ENCODE measurements at regions not wholly inside any gene's neighbourhood (a gene's known extent, or its start where the extent isn't known, plus 50 kb on each side); places are given as distances from the start of the nearest gene placed in this dataset.
"Not testable (repeated sequence)": the region's sequence is repeated elsewhere in the genome, so short reads cannot be mapped to it uniquely, and the experiment has no call there.

DNA sequence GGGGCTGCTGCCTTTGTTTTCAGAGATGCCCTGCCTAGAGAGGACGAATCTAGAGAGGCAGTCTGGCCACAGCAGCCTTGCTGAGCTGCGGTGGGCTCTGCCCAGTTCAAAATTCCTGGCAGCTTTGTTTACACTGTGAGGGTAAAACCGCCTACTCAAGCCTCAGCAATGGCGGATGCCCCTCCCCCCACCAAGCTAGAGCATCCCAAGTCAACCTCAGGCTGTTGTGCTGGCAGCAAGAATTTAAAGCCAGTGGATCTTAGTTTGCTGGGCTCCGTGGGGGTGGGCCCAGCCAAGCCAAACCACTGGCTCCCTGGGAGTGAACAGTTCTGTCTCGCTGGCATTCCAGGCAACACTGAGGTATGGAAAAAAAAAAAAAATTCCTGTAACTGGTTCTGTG is 970.9 kb downstream of the TBC1D32 start:
- no peak overlapping the region for H3K27ac ChIP-seq (replicated peaks)
- H3K27me3 ChIP-seq (ENCODE audit: insufficient read depth, poor library complexity, severe bottlenecking) = no peaks in the 10 kb centered on the region
- no peak overlapping the region for H3K4me3 ChIP-seq (replicated peaks; ENCODE audit: insufficient read depth, low read length)
- no peak for DNase-seq (ENCODE audit: low read depth in 1 of 2, low spot score in 1 of 2)
- no peak for TF ChIP-seq POLR2AphosphoS5 (IDR thresholded peaks at IDR 0.05; ENCODE audit: low read depth)
- no peak for TF ChIP-seq GABPA (IDR thresholded peaks at IDR 0.05; ENCODE audit: low read depth)
- no peak for TF ChIP-seq SPI1 (IDR thresholded peaks at IDR 0.05; ENCODE audit: borderline replicate concordance, low read depth)
- TF ChIP-seq, protein P1, sequence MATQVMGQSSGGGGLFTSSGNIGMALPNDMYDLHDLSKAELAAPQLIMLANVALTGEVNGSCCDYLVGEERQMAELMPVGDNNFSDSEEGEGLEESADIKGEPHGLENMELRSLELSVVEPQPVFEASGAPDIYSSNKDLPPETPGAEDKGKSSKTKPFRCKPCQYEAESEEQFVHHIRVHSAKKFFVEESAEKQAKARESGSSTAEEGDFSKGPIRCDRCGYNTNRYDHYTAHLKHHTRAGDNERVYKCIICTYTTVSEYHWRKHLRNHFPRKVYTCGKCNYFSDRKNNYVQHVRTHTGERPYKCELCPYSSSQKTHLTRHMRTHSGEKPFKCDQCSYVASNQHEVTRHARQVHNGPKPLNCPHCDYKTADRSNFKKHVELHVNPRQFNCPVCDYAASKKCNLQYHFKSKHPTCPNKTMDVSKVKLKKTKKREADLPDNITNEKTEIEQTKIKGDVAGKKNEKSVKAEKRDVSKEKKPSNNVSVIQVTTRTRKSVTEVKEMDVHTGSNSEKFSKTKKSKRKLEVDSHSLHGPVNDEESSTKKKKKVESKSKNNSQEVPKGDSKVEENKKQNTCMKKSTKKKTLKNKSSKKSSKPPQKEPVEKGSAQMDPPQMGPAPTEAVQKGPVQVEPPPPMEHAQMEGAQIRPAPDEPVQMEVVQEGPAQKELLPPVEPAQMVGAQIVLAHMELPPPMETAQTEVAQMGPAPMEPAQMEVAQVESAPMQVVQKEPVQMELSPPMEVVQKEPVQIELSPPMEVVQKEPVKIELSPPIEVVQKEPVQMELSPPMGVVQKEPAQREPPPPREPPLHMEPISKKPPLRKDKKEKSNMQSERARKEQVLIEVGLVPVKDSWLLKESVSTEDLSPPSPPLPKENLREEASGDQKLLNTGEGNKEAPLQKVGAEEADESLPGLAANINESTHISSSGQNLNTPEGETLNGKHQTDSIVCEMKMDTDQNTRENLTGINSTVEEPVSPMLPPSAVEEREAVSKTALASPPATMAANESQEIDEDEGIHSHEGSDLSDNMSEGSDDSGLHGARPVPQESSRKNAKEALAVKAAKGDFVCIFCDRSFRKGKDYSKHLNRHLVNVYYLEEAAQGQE (IDR thresholded peaks at IDR 0.05; ENCODE audit: insufficient replicate concordance, low read depth) = no peak
- TF ChIP-seq, protein P2, sequence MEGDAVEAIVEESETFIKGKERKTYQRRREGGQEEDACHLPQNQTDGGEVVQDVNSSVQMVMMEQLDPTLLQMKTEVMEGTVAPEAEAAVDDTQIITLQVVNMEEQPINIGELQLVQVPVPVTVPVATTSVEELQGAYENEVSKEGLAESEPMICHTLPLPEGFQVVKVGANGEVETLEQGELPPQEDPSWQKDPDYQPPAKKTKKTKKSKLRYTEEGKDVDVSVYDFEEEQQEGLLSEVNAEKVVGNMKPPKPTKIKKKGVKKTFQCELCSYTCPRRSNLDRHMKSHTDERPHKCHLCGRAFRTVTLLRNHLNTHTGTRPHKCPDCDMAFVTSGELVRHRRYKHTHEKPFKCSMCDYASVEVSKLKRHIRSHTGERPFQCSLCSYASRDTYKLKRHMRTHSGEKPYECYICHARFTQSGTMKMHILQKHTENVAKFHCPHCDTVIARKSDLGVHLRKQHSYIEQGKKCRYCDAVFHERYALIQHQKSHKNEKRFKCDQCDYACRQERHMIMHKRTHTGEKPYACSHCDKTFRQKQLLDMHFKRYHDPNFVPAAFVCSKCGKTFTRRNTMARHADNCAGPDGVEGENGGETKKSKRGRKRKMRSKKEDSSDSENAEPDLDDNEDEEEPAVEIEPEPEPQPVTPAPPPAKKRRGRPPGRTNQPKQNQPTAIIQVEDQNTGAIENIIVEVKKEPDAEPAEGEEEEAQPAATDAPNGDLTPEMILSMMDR (IDR thresholded peaks at IDR 0.05; ENCODE audit: insufficient read depth, low read length) = no peak

DNA sequence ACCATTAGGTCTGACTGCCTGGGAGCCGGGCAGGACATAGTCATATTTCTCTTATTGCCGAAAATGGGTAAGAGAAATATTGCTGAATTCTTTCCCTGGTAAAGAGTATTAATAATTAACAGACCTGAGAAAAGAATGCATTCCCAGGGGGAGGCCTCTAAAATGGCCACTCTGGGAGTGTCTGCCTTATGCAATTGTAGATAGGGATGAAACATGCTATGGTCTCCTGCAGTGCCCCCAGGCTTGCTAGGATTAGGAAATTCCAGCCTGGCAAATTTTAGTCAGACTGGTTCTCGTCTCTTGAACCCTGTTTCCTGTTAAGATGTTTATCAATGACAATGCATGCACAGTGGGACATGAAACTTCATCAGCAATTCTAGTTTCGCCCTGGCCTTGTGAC is 975.7 kb downstream of the TBC1D32 start:
- H3K27me3 ChIP-seq (ENCODE audit: insufficient read depth, poor library complexity, severe bottlenecking); DNase-seq (ENCODE audit: low read depth in 1 of 2, low spot score in 1 of 2); H3K27ac ChIP-seq (replicated peaks); H3K4me3 ChIP-seq (replicated peaks; ENCODE audit: insufficient read depth, low read length): not testable (repeated sequence)

DNA sequence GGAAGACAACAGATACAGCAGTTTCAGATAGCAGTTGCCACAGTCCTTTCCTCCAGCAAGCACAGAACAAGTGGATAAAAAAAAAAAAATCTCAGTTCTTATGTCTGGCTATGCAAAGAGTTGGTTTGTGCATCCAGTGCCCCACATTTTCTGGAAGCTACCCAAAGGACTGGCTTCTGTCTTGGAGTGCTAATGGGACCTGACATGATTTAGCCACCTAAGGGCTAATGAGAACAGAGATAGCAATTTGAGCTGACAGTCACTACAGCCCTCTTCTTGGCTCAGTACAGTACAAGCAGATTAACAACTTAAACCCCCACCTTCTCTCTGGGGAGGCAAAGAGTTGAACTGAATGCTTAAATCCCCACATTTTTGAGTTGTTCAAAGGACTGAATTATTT is 976.8 kb downstream of the TBC1D32 start:
- H3K4me3 ChIP-seq (replicated peaks; ENCODE audit: insufficient read depth, low read length) = no peak overlapping the region
- H3K27ac ChIP-seq (replicated peaks) = no peak overlapping the region
- DNase-seq (ENCODE audit: low read depth in 1 of 2, low spot score in 1 of 2) = no peak
- TF ChIP-seq, protein P2 (IDR thresholded peaks at IDR 0.05; ENCODE audit: insufficient read depth, low read length) = no peak
- no peaks in the 10 kb centered on the region for H3K27me3 ChIP-seq (ENCODE audit: insufficient read depth, poor library complexity, severe bottlenecking)

DNA sequence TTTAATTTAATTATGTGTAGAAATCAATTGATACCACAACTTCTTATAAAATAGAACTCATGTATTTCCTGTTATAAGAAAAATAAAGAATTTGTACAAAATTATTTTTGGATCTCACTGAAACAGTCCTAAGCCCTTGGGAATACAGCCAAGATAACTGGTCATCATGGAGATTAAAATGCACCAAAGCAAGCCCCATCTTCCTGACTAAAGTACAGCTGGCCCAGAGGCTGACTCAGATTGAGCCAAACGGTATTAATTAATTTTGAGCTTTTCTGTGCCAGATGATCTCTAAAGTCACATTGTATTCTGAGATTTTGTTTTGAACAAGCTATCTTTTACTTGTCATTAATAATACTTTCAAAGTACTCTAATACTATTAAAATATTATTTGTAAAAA is 978.5 kb downstream of the TBC1D32 start:
- no peaks in the 10 kb centered on the region for H3K27me3 ChIP-seq (ENCODE audit: insufficient read depth, poor library complexity, severe bottlenecking)
- TF ChIP-seq SPI1 (IDR thresholded peaks at IDR 0.05; ENCODE audit: borderline replicate concordance, low read depth) (no peak), POLR2AphosphoS5 (IDR thresholded peaks at IDR 0.05; ENCODE audit: low read depth) (no peak), GABPA (IDR thresholded peaks at IDR 0.05; ENCODE audit: low read depth) (no peak)
- TF ChIP-seq, protein P1 (IDR thresholded peaks at IDR 0.05; ENCODE audit: insufficient replicate concordance, low read depth) = no peak
- TF ChIP-seq, protein P2 (IDR thresholded peaks at IDR 0.05; ENCODE audit: insufficient read depth, low read length) = no peak
- no peak overlapping the region for H3K27ac ChIP-seq (replicated peaks)
- DNase-seq (ENCODE audit: low read depth in 1 of 2, low spot score in 1 of 2) = no peak
- H3K4me3 ChIP-seq (replicated peaks; ENCODE audit: insufficient read depth, low read length) = no peak overlapping the region

All from HL-60 (cell line).